LHCN-M2 (cell line): ENCODE measurements at regions not wholly inside any gene's neighbourhood (a gene's known extent, or its start where the extent isn't known, plus 50 kb on each side); places are given as distances from the start of the nearest gene placed in this dataset.
A peak's percentile ranks its signal among the peaks of the same experiment; 100 is the strongest.

ENCODE experiments used
- DNase-seq: peaks from one replicate; pipeline ENCODE4 v3.0.0-alpha.2; 2012; ENCODE audit warnings: low read depth

- no peak for DNase-seq
Measured at GRCh38 chr19:28509079-28509895, 703.7 kb downstream of the UQCRFS1 start.

GRCh38 chr19:28508666-28509065, 704.3 kb downstream of the UQCRFS1 start:
- no peak for DNase-seq

GRCh38 chr19:28505933-28506332, 707.0 kb downstream of the UQCRFS1 start:
- DNase-seq: no peak

GRCh38 chr19:28505134-28505533, 707.8 kb downstream of the UQCRFS1 start:
- no peak for DNase-seq

GRCh38 chr19:28504727-28505126, 708.2 kb downstream of the UQCRFS1 start:
- no peak for DNase-seq

- no peak for DNase-seq
Measured at GRCh38 chr19:28504139-28504538, 708.8 kb downstream of the UQCRFS1 start.

- no peak for DNase-seq
Measured at GRCh38 chr19:28502879-28503734, 709.8 kb downstream of the UQCRFS1 start.

GRCh38 chr19:28501976-28502375, 711.0 kb downstream of the UQCRFS1 start:
- DNase-seq: no peak

- no peak for DNase-seq
Measured at GRCh38 chr19:28500982-28501630, 711.8 kb downstream of the UQCRFS1 start.

GRCh38 chr19:28500296-28500695, 712.7 kb downstream of the UQCRFS1 start:
- no peak for DNase-seq

GRCh38 chr19:28498404-28498976, 714.5 kb downstream of the UQCRFS1 start:
- DNase-seq: no peak

GRCh38 chr19:28497887-28498286, 715.1 kb downstream of the UQCRFS1 start:
- DNase-seq: no peak

- DNase-seq: no peak
Measured at GRCh38 chr19:28497137-28497536, 715.8 kb downstream of the UQCRFS1 start.

- no peak for DNase-seq
Measured at GRCh38 chr19:28495046-28495445, 717.9 kb downstream of the UQCRFS1 start.

GRCh38 chr19:28494461-28494860, 718.5 kb downstream of the UQCRFS1 start:
- no peak for DNase-seq

- DNase-seq: no peak
Measured at GRCh38 chr19:28493884-28494283, 719.1 kb downstream of the UQCRFS1 start.

GRCh38 chr19:28492621-28493020, 720.3 kb downstream of the UQCRFS1 start:
- no peak for DNase-seq

- DNase-seq: no peak
Measured at GRCh38 chr19:28492201-28492600, 720.8 kb downstream of the UQCRFS1 start.

GRCh38 chr19:28489776-28490175, 723.2 kb downstream of the UQCRFS1 start:
- DNase-seq: peak; percentile 21

GRCh38 chr19:28489126-28489660, 723.8 kb downstream of the UQCRFS1 start:
- DNase-seq: no peak

GRCh38 chr19:28487999-28488398, 725.0 kb downstream of the UQCRFS1 start:
- DNase-seq: no peak

- DNase-seq: no peak
Measured at GRCh38 chr19:28486926-28487325, 726.0 kb downstream of the UQCRFS1 start.
